Caki2 (cell line): ENCODE measurements at regions not wholly inside any gene's neighbourhood (a gene's known extent, or its start where the extent isn't known, plus 50 kb on each side); places are given as distances from the start of the nearest gene placed in this dataset.
"Not testable (repeated sequence)": the region's sequence is repeated elsewhere in the genome, so short reads cannot be mapped to it uniquely, and the experiment has no call there.

Source experiments
- DNase-seq: peaks from one replicate; pipeline ENCODE4 v3.0.0-alpha.2; 2015; ENCODE audit warnings: low read depth
- in situ Hi-C: cut with HindIII; loops from 2 replicates; pipeline ENCODE4 v1.10.0; 2016; ENCODE audit warnings: low sequenced_read_pairs, low pct_unique_long_range_greater_than_20kb, mixed read lengths

GRCh38 chr4:188911199-188911598 is 772.0 kb downstream of the TRIML1 start:
- in situ Hi-C loops: no loop called here
- DNase-seq: no peak

- in situ Hi-C loops: no loop called here
Measured at GRCh38 chr4:188911707-188912106, 772.5 kb downstream of the TRIML1 start.

DNA sequence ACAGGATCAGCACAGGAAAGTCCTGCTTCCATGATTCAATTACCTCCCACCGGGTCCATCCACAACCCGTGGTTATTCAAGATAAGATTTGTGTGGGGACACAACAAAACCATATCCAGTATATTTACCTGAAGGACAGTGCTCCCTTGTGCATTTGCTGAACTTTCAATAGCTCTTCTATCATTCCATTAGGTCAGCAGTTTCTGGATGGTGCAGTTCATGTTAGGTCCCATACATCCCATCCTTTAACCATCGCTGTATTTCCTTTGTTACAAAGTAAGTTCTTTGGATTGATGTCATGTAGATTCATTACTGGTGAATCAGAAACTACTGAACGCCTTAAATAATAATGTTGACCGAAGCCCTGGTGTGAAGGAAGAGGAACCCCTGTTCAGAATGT is 775.9 kb downstream of the TRIML1 start:
- DNase-seq: no peak
- in situ Hi-C loops: no loop called here

More at GRCh38 chr4:188911707-188912106, 772.5 kb downstream of the TRIML1 start:
- no peak for DNase-seq

GRCh38 chr4:188918787-188919186 is 779.5 kb downstream of the TRIML1 start:
- in situ Hi-C loops: no loop called here
- no peak for DNase-seq

DNA sequence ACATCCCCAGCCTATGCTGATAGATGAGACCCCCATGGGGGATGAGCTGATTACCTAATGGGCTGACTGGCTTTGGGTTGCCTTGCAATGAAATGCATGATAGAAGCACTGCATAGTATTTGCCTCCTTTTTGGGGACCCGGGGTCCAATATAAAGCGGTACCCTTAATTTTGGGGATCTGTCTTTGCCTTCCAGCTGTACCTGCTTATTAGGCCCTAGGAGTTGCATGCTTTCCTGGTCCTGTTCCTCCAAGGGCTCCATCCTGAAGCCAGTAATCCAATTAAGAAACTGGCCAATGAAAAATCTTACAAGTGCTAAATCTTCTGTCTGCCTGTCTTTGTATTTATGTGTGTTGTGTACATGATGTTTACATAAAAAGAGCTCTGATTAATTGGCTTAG is 791.6 kb downstream of the TRIML1 start:
- no peak for DNase-seq
- in situ Hi-C loops: no loop called here

DNA sequence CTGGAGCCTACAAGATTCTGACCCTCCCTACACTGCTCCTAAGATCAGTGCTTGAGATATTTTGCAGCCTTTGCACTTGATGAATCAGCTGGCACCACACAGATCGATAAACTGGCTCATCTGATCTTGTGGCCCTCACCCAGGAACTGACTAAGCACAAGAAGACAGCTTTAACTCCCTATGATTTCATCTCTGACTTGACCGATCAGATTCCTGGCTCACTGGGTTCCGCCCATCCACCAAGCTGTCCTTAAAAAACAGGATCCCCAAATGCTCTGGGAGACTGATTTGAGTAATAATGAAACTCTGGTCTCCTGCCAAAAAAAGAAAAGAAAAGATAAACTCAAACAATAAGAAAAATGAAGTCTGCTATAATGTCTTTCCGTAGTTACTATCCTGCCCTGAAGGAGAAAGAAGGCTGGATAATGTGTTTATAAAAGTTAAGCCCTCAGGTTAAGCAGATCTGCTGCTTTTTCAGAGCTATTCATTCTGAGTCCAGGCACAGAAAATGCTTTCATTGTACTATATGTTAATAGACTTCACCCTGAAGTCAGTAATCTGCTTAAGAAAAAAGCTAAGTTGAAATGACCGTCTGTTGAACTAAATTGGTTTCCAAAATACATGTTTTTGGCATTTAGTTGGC is 795.2 kb downstream of the TRIML1 start:
- DNase-seq: peak; percentile 22
- in situ Hi-C loops: no loop called here

DNA sequence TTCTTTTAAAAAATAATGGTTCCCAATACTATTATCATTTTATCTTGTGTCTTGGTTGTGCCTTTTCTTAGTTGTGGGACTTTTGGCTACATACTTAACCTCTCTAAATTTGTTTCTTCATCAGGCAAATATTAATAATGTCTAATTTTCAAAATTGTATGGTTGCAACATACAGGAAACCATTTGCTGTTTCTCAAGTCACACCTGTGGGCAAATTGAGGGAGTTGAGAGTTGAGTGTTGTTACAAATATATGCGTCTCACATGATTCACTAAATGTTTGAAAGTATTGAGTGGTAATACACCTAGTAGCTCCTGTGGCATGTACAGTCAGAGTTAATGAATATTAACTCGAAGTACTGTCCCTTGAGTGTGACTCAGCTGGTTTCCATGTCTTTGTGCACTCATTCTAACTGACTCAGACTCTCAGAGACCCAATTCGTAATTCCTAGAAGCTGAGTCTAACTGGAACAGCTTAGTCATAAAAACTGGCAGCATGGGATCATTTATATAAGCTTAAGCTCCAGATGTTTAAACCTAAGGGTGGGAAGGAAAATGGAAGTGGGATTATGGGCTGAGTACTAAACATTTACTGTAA is 802.4 kb downstream of the TRIML1 start:
- in situ Hi-C loops: no loop called here
- DNase-seq: peak; percentile 88

DNA sequence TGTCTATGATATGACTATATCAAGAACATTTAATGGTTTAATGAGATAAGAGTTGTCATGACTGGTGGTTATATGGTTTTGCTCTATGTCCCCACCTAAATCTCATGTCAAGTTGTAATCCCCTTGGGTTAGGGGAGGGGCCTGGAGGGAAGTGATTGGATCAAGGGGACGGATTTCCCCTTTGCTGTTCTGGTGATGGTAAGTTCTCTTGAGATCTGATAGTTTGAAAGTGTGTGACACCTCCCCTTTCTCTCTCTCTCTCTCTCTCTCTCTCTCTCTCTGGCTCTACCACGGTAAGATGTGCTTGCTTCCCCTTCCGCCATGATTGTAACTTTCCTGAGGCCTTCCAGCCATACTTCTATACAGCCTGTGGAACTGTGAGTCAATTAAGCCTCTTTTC is 803.4 kb downstream of the TRIML1 start:
- in situ Hi-C loops: no loop called here
- no peak for DNase-seq

GRCh38 chr4:188949596-188949995 is 810.4 kb downstream of the TRIML1 start:
- in situ Hi-C loops: no loop called here

GRCh38 chr4:188955066-188955465 is 815.8 kb downstream of the TRIML1 start:
- in situ Hi-C loops: no loop called here
- DNase-seq: no peak

More at GRCh38 chr4:188949596-188949995, 810.4 kb downstream of the TRIML1 start:
- no peak for DNase-seq

- no peak for DNase-seq
- in situ Hi-C loops: no loop called here
Measured at GRCh38 chr4:188956566-188956965, 817.3 kb downstream of the TRIML1 start.

DNA sequence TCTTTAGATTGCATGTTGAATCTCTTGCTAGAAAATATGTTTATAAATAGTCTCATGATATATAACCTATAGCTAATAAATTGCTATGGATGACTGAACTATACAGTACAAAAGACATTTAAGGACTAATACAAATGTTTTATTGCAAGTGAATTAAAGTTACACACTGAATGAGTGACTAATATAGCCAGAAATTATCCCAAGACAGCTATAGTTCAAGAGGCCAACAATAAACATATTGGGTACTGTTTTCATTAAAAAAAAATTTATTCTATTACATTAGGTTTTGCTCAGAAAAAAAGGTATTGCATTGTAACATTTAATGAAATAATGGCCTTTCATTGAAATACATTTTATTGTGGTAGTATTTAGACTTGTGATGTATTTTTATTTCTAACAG is 819.1 kb downstream of the TRIML1 start:
- in situ Hi-C loops: no loop called here
- no peak for DNase-seq

DNA sequence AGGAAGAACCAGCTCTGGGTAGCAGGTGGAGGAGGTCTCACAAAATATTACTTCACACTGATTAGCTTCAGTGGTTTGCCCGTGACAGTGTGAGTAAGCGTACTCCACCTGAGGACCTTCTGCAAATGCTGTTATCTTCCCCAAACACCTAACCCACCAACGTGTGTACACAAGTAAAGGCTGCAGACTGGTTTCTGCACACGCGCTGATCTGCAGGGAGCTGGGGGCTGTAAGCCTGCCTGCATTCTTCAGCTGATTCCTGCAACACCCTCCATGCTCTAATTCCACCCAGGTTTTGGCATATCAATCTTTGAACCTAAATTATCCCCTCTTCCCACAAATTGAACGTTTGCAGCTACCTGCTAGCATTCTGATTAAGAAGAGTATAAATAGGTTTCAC is 820.2 kb downstream of the TRIML1 start:
- no peak for DNase-seq
- in situ Hi-C loops: no loop called here

DNA sequence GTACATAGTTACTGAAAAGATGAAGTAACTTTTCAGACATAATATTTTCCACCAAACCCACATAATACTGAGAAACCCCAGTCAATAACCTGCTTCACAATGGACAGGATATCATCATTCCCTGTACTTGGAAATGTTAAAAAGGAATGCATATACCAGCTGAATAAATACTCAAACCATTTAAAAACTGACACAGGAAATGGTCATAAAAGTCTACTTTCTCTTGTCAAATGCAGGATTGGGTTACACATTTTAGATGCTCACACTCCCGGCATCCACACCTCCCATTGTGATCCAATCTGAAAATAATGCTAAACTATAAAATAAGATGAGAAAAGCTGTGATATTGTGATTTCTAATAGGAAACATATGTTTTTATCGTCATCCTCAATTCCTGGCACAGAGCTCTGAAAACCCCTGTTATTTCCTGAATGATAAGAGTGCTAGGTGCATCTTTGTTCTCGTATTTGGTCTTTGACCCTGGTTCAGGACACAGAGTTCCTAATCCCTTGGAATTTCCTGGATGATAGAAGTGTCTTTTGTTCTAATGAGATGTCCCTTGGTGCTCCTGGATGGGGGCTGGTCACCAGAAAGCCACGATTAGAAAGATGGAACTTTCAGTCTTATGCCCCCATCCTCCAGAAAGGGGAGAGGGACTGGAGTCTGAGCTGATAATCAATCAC is 821.3 kb downstream of the TRIML1 start:
- in situ Hi-C loops: no loop called here
- DNase-seq: no peak

DNA sequence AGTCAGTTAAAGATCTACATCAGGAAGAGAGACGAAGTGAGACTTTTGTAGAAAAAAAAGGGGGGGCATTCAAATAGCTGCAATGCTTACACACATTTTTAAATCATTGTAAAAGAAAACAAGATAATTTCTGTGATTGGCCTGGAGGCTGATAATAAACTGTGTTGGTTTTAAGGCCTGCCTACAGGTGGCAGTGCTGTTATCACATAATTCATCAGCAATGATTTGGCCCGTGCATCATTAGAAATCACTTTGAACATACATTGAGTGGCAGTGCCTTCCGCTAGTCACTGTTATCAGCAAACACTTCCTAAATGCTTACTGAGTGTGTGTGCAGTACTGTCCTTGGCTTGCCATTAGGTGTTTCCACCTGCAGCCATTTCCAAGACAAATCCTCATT is 831.9 kb downstream of the TRIML1 start:
- in situ Hi-C loops: no loop called here
- peak; percentile 21 for DNase-seq

- DNase-seq: no peak
- in situ Hi-C loops: no loop called here
Measured at GRCh38 chr4:188975271-188975670, 836.0 kb downstream of the TRIML1 start.

DNA sequence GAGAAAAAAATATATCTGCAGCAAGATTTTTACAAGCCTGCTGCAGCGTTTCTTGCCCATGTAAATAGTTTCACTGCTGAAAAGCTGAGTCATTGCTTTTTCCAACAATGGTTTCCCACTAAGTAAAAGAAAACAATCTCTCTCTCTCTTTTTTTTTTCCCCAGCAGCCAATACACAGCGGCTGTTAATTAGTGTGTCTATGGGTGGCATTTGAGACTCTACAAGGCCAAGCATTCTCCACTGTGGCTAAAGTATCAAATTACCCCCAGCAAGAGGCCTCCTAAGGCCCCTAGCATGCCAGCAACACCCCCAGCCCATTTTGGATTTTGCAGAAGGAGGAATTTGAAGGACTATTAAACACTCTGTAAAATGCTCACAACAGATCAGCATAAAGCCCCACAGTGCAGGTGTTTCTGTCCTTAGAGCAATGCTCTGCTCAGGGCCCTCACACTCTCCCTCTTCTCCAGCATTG is 837.4 kb downstream of the TRIML1 start:
- in situ Hi-C loops: no loop called here
- DNase-seq: peak; percentile 73

DNA sequence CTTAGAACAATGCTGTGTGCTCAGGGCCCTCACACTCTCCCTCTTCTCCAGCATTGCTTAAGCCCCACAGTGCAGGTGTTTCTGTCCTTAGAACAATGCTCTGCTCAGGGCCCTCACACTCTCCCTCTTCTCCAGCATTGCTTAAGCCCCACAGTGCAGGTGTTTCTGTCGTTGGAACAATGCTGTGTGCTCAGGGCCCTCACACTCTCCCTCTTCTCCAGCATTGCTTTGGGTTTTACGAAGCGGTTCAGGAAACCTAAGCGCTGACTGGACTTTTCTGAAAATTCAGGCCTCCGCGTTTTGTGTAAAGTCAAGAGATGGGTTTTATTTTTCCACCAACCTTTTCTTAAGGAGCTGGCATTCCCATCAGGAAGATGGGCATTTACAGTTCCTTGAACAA is 838.0 kb downstream of the TRIML1 start:
- in situ Hi-C loops, DNase-seq: not testable (repeated sequence)

GRCh38 chr4:188984518-188984917 is 845.3 kb downstream of the TRIML1 start:
- in situ Hi-C loops: no loop called here
- DNase-seq: no peak
